GM12865 (cell line): ENCODE measurements at regions not wholly inside any gene's neighbourhood (a gene's known extent, or its start where the extent isn't known, plus 50 kb on each side); places are given as distances from the start of the nearest gene placed in this dataset.

ENCODE experiments used
- DNase-seq: peaks from one replicate; pipeline ENCODE4 v3.0.0; 2010; ENCODE audit warnings: low read depth
- H3K4me3 ChIP-seq: 2 replicates; pipeline ENCODE4 v1.5.1; 2011; ENCODE audit warnings: mild to moderate bottlenecking, low read depth, low read length, control low read depth
- TF ChIP-seq, protein P1 (sequence below): IDR thresholded peaks from 2 replicates; pipeline ENCODE4 v1.5.1; 2011; ENCODE audit warnings: low read length, control low read depth, low read depth, inconsistent platforms; ENCODE audit not compliant: insufficient read depth; ENCODE audit errors: missing control alignments

DNA sequence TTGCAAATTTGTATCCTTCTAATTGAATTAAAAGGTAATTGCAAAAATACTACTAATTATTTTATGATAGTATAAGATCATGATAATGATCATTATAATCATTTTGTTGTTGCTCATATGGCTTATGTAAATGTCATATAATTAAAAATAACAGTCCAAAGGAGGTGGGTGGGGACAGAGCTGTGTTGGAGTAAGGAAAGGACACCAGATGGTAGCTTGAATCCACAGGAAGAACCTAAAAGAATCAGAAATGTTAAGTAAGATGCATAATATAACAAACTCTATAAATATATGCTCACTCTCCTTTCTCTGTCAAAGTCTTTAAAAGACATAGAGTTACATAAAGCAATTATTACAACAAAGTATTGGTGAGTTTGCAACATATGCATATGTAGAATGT, 650.7 kb upstream of the HS6ST1 start:
- TF ChIP-seq, protein P1, sequence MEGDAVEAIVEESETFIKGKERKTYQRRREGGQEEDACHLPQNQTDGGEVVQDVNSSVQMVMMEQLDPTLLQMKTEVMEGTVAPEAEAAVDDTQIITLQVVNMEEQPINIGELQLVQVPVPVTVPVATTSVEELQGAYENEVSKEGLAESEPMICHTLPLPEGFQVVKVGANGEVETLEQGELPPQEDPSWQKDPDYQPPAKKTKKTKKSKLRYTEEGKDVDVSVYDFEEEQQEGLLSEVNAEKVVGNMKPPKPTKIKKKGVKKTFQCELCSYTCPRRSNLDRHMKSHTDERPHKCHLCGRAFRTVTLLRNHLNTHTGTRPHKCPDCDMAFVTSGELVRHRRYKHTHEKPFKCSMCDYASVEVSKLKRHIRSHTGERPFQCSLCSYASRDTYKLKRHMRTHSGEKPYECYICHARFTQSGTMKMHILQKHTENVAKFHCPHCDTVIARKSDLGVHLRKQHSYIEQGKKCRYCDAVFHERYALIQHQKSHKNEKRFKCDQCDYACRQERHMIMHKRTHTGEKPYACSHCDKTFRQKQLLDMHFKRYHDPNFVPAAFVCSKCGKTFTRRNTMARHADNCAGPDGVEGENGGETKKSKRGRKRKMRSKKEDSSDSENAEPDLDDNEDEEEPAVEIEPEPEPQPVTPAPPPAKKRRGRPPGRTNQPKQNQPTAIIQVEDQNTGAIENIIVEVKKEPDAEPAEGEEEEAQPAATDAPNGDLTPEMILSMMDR: no peak
- no peak overlapping the region for H3K4me3 ChIP-seq
- DNase-seq: no peak

GRCh38 chr2:128970332-128971116, 651.9 kb upstream of the HS6ST1 start:
- TF ChIP-seq, protein P1: no peak
- no peak for DNase-seq
- no peak overlapping the region for H3K4me3 ChIP-seq

DNA sequence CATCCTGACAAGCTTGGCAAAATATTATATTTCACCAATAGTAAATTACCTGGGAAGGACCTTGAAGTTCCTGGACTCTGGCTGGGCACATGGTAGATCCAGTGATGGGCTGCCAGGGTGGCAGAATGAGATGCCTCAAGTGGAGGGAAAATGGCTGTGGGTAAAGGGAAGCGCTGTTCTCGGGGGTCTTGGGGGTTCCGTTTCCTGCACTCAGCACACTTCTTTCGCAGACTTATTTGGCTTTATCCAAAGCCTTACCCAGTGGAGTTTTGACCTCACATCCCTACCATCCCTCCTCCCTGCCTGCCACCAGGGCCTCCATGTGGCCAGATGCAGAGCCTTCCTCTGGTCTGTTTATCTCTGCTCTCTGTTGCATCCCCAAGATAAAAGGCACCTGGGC, 654.9 kb upstream of the HS6ST1 start:
- DNase-seq: no peak
- TF ChIP-seq, protein P1: no peak
- H3K4me3 ChIP-seq: no peak overlapping the region

- no peak overlapping the region for H3K4me3 ChIP-seq
- no peak for DNase-seq
- TF ChIP-seq, protein P1: no peak
Observed at GRCh38 chr2:128978212-128978611, 659.5 kb upstream of the HS6ST1 start.

GRCh38 chr2:128979182-128979581, 660.5 kb upstream of the HS6ST1 start:
- no peak for DNase-seq
- no peak overlapping the region for H3K4me3 ChIP-seq
- TF ChIP-seq, protein P1: no peak

GRCh38 chr2:128980475-128980874, 661.8 kb upstream of the HS6ST1 start:
- TF ChIP-seq, protein P1: no peak
- no peak for DNase-seq
- no peak overlapping the region for H3K4me3 ChIP-seq

GRCh38 chr2:128981353-128981752, 662.7 kb upstream of the HS6ST1 start:
- DNase-seq: no peak
- no peak overlapping the region for H3K4me3 ChIP-seq
- TF ChIP-seq, protein P1: no peak
